HG02642 (cell line): ENCODE measurements at regions not wholly inside any gene's neighbourhood (a gene's known extent, or its start where the extent isn't known, plus 50 kb on each side); places are given as distances from the start of the nearest gene placed in this dataset.
"Not testable (repeated sequence)": the region's sequence is repeated elsewhere in the genome, so short reads cannot be mapped to it uniquely, and the experiment has no call there.

Experiments
- ATAC-seq: cut with Tn5 transposase; IDR thresholded peaks from one replicate; pipeline ENCODE4 v1.9.1; 2021; ENCODE audit warnings: mild to moderate bottlenecking; ENCODE audit not compliant: unreplicated experiment, poor library complexity

- ATAC-seq: no peak
Measured at GRCh38 chr5:15385037-15385436, 114.9 kb upstream of the FBXL7 start.

- no peak for ATAC-seq
Measured at GRCh38 chr5:15384581-15384980, 115.4 kb upstream of the FBXL7 start.

GRCh38 chr5:15384176-15384575, 115.8 kb upstream of the FBXL7 start:
- ATAC-seq: no peak

GRCh38 chr5:15383469-15383868, 116.5 kb upstream of the FBXL7 start:
- ATAC-seq: no peak

GRCh38 chr5:15383021-15383420, 117.0 kb upstream of the FBXL7 start:
- no peak for ATAC-seq

GRCh38 chr5:15377573-15378340, 122.2 kb upstream of the FBXL7 start:
- no peak for ATAC-seq

- ATAC-seq: no peak
Measured at GRCh38 chr5:15376803-15377202, 123.2 kb upstream of the FBXL7 start.

GRCh38 chr5:15376088-15376487, 123.9 kb upstream of the FBXL7 start:
- no peak for ATAC-seq

GRCh38 chr5:15375559-15375958, 124.4 kb upstream of the FBXL7 start:
- no peak for ATAC-seq

GRCh38 chr5:15374886-15375285, 125.1 kb upstream of the FBXL7 start:
- ATAC-seq: no peak

- no peak for ATAC-seq
Measured at GRCh38 chr5:15373151-15373550, 126.8 kb upstream of the FBXL7 start.

- no peak for ATAC-seq
Measured at GRCh38 chr5:15371184-15371583, 128.8 kb upstream of the FBXL7 start.

- no peak for ATAC-seq
Measured at GRCh38 chr5:15368835-15369234, 131.1 kb upstream of the FBXL7 start.

GRCh38 chr5:15367489-15367888, 132.5 kb upstream of the FBXL7 start:
- no peak for ATAC-seq

- no peak for ATAC-seq
Measured at GRCh38 chr5:15366676-15367391, 133.1 kb upstream of the FBXL7 start.

GRCh38 chr5:15365070-15365469, 134.9 kb upstream of the FBXL7 start:
- no peak for ATAC-seq

GRCh38 chr5:15363601-15364000, 136.4 kb upstream of the FBXL7 start:
- no peak for ATAC-seq

- ATAC-seq: not testable (repeated sequence)
Measured at GRCh38 chr5:15357092-15357453, 142.9 kb upstream of the FBXL7 start.

GRCh38 chr5:15356308-15357091, 143.5 kb upstream of the FBXL7 start:
- not testable (repeated sequence) for ATAC-seq

GRCh38 chr5:15354021-15354420, 146.0 kb upstream of the FBXL7 start:
- ATAC-seq: no peak

- no peak for ATAC-seq
Measured at GRCh38 chr5:15353086-15353645, 146.8 kb upstream of the FBXL7 start.
